ENCODE measurements at regions not wholly inside any gene's neighbourhood (a gene's known extent, or its start where the extent isn't known, plus 50 kb on each side); places are given as distances from the start of the nearest gene placed in this dataset.

- Histone ChIP-seq H3K4me3 (replicated peaks in 1 of 3; ENCODE audit: low read depth in 2 of 3, low read length in 3 of 3) (no peak overlapping the region), H3K9ac (ENCODE audit: insufficient read depth, low read length, poor library complexity, severe bottlenecking) (no peak overlapping the region), H3K27me3 (ENCODE audit: control insufficient read depth in 2 of 2, insufficient read depth in 2 of 2, low read length in 2 of 2) (no peaks in the 10 kb centered on the region), H3K9me3 (replicated peaks in 1 of 2; ENCODE audit: control insufficient read depth in 1 of 2, insufficient read depth in 1 of 2, low read length in 2 of 2) (no peaks in the 10 kb centered on the region), H3K27ac (ENCODE audit: low read depth in 1 of 2, low read length in 2 of 2) (no peak overlapping the region), H2AFZ (ENCODE audit: insufficient read depth, low read depth, low read length, poor library complexity, severe bottlenecking) (no peak overlapping the region), H3K79me2 (ENCODE audit: insufficient read depth, low read length) (no peaks in the 10 kb centered on the region), H3K4me2 (replicated peaks; ENCODE audit: extremely low read depth, low read length, poor library complexity, severe bottlenecking) (no peak overlapping the region), H4K20me1 (ENCODE audit: insufficient read depth, low read length) (no peaks in the 10 kb centered on the region), H3K36me3 (replicated peaks in 1 of 2; ENCODE audit: control insufficient read depth in 1 of 2, insufficient read depth in 2 of 2, low read length in 2 of 2) (no peaks in the 10 kb centered on the region), H3K4me1 (ENCODE audit: control insufficient read depth in 1 of 2, insufficient read depth in 2 of 2, low read length in 2 of 2) (no peaks in the 10 kb centered on the region)
- intact Hi-C loops (cut with micrococcal nuclease): no loop called here
- Mint-ChIP-seq H3K27ac (no peak overlapping the region), H3K36me3 (no peaks in the 10 kb centered on the region), H3K4me3 (no peak overlapping the region), H3K27me3 (ENCODE audit: low read depth in 3 of 3) (peaks cover 0 to 10% (median 5%) of the 10 kb centered on the region in 3 donors), H3K4me1 (peaks cover 12% of the 10 kb centered on the region), H3K9me3 (no peaks in the 10 kb centered on the region)
- TF ChIP-seq CTCF (IDR thresholded peaks at IDR 0.05): no peak
- no peak for DNase-seq
- WGBS (ENCODE audit: insufficient coverage): 84% methylated on average over 2 of the region's 2 CpGs
These were observed 53.0 kb upstream of the RAPGEF2 start for GRCh38 chr4:159049780-159050375.

GRCh38 chr4:159051245-159052071, 51.4 kb upstream of the RAPGEF2 start:
- Histone ChIP-seq H3K9me3 (replicated peaks in 1 of 2; ENCODE audit: control insufficient read depth in 1 of 2, insufficient read depth in 1 of 2, low read length in 2 of 2) (no peaks in the 10 kb centered on the region), H3K4me2 (replicated peaks; ENCODE audit: extremely low read depth, low read length, poor library complexity, severe bottlenecking) (no peak overlapping the region), H3K9ac (ENCODE audit: insufficient read depth, low read length, poor library complexity, severe bottlenecking) (no peak overlapping the region), H3K79me2 (ENCODE audit: insufficient read depth, low read length) (no peaks in the 10 kb centered on the region), H3K4me3 (replicated peaks in 1 of 3; ENCODE audit: low read depth in 2 of 3, low read length in 3 of 3) (no peak overlapping the region), H2AFZ (ENCODE audit: insufficient read depth, low read depth, low read length, poor library complexity, severe bottlenecking) (no peak overlapping the region), H3K36me3 (replicated peaks in 1 of 2; ENCODE audit: control insufficient read depth in 1 of 2, insufficient read depth in 2 of 2, low read length in 2 of 2) (no peaks in the 10 kb centered on the region), H3K27me3 (ENCODE audit: control insufficient read depth in 2 of 2, insufficient read depth in 2 of 2, low read length in 2 of 2) (no peaks in the 10 kb centered on the region), H4K20me1 (ENCODE audit: insufficient read depth, low read length) (no peaks in the 10 kb centered on the region), H3K4me1 (ENCODE audit: control insufficient read depth in 1 of 2, insufficient read depth in 2 of 2, low read length in 2 of 2) (no peaks in the 10 kb centered on the region), H3K27ac (ENCODE audit: low read depth in 1 of 2, low read length in 2 of 2) (no peak overlapping the region)
- intact Hi-C loops (cut with micrococcal nuclease): no loop called here
- Mint-ChIP-seq H3K9me3 (no peaks in the 10 kb centered on the region), H3K36me3 (no peaks in the 10 kb centered on the region), H3K27me3 (ENCODE audit: low read depth in 3 of 3) (peaks cover 0 to 10% (median 5%) of the 10 kb centered on the region in 3 donors), H3K4me3 (no peak overlapping the region), H3K27ac (no peak overlapping the region), H3K4me1 (peaks cover 12% of the 10 kb centered on the region)
- DNase-seq: no peak
- 50% methylated on average over 1 of the region's 7 CpGs for WGBS (ENCODE audit: insufficient coverage)
- TF ChIP-seq CTCF (IDR thresholded peaks at IDR 0.05): no peak
